HFFc6 (cell line): ENCODE measurements at regions not wholly inside any gene's neighbourhood (a gene's known extent, or its start where the extent isn't known, plus 50 kb on each side); places are given as distances from the start of the nearest gene placed in this dataset.
A peak's percentile ranks its signal among the peaks of the same experiment; 100 is the strongest.

Experiments used
- DNase-seq: peaks from one replicate; pipeline ENCODE4 v3.0.0-alpha.2; 2018
- H3K27ac Mint-ChIP-seq: 2 replicates; pipeline ENCODE4 v1.8.0; 2020; ENCODE audit warnings: mild to moderate bottlenecking, mixed read lengths
- H3K27me3 Mint-ChIP-seq: 2 replicates; pipeline ENCODE4 v1.8.0; 2021; ENCODE audit warnings: mild to moderate bottlenecking, moderate library complexity, mixed read lengths; ENCODE audit not compliant: insufficient read depth
- H3K36me3 Mint-ChIP-seq: 2 replicates; pipeline ENCODE4 v1.8.0; 2021; ENCODE audit warnings: low read depth, mixed read lengths
- H3K4me1 Mint-ChIP-seq: 2 replicates; pipeline ENCODE4 v1.8.0; 2020; ENCODE audit warnings: low read depth, mixed read lengths
- H3K4me3 Mint-ChIP-seq: 2 replicates; pipeline ENCODE4 v1.8.0; 2020; ENCODE audit warnings: mild to moderate bottlenecking, moderate library complexity, mixed read lengths
- H3K9me3 Mint-ChIP-seq: 2 replicates; pipeline ENCODE4 v1.8.0; 2020; ENCODE audit warnings: mild to moderate bottlenecking, mixed read lengths
- TF ChIP-seq, protein P1 (sequence below): fragments of 200-600 bp; sonication (generic); IDR thresholded peaks from 2 replicates; pipeline ENCODE4 v1.5.0; 2021; ENCODE audit warnings: antibody characterized with exemption, mild to moderate bottlenecking

DNA sequence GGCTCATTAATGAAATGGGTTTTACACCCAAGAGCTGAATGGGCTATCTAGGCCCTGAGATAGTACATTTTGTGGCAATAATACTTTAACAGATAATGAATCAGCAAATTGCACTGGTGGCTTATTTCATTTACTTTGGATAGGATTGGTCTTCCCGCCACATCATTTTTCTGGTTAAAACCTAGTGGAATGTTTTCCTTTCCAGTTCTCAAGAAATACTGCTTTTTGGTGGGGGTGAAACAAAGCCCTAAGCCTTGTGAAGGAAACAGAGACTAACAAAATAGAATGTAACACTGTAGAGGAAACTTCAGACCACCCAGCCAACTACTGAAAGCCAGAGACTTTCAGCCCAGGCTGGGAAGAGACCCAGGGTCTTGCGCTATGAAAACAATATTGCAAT is 172.2 kb downstream of the HHIPL2 start:
- no peak for DNase-seq
- Mint-ChIP-seq H3K4me1 (peaks cover 60% of the 10 kb centered on the region), H3K27ac (no peak overlapping the region), H3K27me3 (peaks cover 3% of the 10 kb centered on the region), H3K9me3 (no peaks in the 10 kb centered on the region), H3K4me3 (no peak overlapping the region), H3K36me3 (no peaks in the 10 kb centered on the region)
- TF ChIP-seq, protein P1, sequence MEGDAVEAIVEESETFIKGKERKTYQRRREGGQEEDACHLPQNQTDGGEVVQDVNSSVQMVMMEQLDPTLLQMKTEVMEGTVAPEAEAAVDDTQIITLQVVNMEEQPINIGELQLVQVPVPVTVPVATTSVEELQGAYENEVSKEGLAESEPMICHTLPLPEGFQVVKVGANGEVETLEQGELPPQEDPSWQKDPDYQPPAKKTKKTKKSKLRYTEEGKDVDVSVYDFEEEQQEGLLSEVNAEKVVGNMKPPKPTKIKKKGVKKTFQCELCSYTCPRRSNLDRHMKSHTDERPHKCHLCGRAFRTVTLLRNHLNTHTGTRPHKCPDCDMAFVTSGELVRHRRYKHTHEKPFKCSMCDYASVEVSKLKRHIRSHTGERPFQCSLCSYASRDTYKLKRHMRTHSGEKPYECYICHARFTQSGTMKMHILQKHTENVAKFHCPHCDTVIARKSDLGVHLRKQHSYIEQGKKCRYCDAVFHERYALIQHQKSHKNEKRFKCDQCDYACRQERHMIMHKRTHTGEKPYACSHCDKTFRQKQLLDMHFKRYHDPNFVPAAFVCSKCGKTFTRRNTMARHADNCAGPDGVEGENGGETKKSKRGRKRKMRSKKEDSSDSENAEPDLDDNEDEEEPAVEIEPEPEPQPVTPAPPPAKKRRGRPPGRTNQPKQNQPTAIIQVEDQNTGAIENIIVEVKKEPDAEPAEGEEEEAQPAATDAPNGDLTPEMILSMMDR: no peak

DNA sequence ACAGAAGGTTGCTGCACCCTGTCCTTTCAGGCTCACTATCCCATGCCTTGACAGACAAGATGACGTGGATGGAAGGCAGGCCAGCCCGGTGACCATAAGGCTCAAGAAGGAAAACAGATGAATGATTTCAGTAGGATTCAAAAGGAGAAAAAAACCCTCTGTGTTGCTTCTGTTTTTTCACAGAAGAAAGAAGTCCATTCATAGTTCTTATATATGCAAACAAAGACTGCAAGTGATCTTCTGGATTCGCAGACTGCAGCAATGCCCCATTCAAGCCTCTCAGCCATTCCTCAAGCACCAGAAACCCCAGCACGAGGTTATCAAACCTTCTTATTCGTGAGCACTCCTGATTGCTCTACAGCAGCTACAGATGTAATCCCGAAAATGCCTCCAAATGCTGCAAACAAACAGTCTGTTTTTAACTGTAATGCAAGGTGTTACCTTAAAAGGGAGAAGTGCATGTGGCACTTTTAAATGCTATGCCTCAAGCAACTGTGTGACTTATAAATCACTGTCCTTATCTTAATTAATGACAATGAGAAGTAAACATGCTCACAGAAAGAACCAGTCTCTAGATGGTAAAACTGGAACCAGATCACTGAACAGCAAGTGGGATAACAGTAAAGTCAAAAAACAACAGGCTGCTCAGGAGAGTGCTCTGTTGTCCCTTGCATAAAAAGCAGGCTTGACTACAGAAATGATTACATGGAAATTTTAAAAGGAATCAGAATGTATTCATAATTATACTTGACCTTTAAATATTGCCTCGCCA is 173.9 kb downstream of the HHIPL2 start:
- Mint-ChIP-seq H3K4me3 (no peak overlapping the region), H3K27ac (no peak overlapping the region), H3K4me1 (peaks cover 77% of the 10 kb centered on the region), H3K9me3 (no peaks in the 10 kb centered on the region), H3K36me3 (no peaks in the 10 kb centered on the region), H3K27me3 (no peaks in the 10 kb centered on the region; the same call in 1 of the 2 replicates)
- DNase-seq: no peak
- TF ChIP-seq, protein P1: no peak

- DNase-seq: no peak
- TF ChIP-seq, protein P1: no peak
- no peaks in the 10 kb centered on the region for H3K36me3 Mint-ChIP-seq
- H3K4me1 Mint-ChIP-seq: peaks cover 77% of the 10 kb centered on the region
- no peaks in the 10 kb centered on the region; the same call in 1 of the 2 replicates for H3K27me3 Mint-ChIP-seq
- H3K4me3 Mint-ChIP-seq: no peak overlapping the region
- H3K9me3 Mint-ChIP-seq: no peaks in the 10 kb centered on the region
- no peak overlapping the region for H3K27ac Mint-ChIP-seq
Observed at GRCh38 chr1:222373216-222373615, 174.7 kb downstream of the HHIPL2 start.

GRCh38 chr1:222372221-222372620 is 175.7 kb downstream of the HHIPL2 start:
- Mint-ChIP-seq H3K36me3 (no peaks in the 10 kb centered on the region), H3K27ac (peak overlapping the region; percentile 98), H3K4me3 (no peak overlapping the region; the same call in 1 of the 2 replicates), H3K27me3 (no peaks in the 10 kb centered on the region; the same call in 1 of the 2 replicates), H3K4me1 (peaks cover 68% of the 10 kb centered on the region), H3K9me3 (no peaks in the 10 kb centered on the region)
- peak; percentile 49 for DNase-seq
- TF ChIP-seq, protein P1: no peak

DNA sequence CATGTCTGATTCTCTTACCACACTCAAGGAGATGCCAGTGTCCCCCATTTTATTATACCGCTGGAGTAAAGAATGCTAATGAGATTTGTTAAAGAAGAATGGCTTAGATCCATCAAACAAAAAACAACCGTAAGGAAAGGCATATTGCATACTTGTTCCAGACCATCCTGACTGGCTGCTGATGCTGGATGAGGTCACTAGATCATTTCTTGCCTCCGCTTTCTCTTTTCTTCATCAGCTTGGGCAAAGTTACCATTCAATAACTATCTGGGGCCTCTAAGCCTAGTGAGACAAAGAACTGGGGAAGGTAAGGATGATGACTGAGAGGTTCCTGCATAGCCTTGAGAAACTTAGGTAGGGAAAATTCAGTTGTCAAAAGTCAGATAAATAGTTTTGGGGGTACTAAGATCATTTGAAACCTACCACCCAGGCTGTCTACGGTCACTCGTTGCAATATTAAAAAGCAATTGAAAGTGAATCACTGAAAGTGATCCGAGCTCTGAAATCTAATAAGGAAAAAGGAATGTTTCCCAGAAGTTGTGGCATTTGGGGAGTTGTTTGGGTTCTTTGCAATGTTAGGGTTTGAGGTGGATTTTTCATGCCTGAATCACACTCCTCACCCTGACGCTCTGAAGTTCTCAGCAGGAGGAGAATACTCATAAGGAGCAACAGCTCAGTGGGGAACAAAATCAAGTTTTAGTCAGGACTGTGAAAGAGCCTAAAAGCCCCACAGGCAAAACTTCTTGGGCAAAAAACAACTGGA is 176.8 kb downstream of the HHIPL2 start:
- Mint-ChIP-seq H3K36me3 (no peaks in the 10 kb centered on the region), H3K4me1 (peaks cover 56% of the 10 kb centered on the region), H3K9me3 (no peaks in the 10 kb centered on the region), H3K27me3 (no peaks in the 10 kb centered on the region; the same call in 1 of the 2 replicates), H3K27ac (peak overlapping the region; percentile 98), H3K4me3 (peak overlapping the region; percentile 85)
- TF ChIP-seq, protein P1: no peak
- peak; percentile 95 for DNase-seq
